GM18508 (cell line): ENCODE measurements at regions not wholly inside any gene's neighbourhood (a gene's known extent, or its start where the extent isn't known, plus 50 kb on each side); places are given as distances from the start of the nearest gene placed in this dataset.

Experiments used
- ATAC-seq: cut with Tn5 transposase; IDR thresholded peaks from one replicate; pipeline ENCODE4 v1.9.1; 2021; ENCODE audit warnings: moderate number of reproducible peaks; ENCODE audit not compliant: insufficient read depth, unreplicated experiment

DNA sequence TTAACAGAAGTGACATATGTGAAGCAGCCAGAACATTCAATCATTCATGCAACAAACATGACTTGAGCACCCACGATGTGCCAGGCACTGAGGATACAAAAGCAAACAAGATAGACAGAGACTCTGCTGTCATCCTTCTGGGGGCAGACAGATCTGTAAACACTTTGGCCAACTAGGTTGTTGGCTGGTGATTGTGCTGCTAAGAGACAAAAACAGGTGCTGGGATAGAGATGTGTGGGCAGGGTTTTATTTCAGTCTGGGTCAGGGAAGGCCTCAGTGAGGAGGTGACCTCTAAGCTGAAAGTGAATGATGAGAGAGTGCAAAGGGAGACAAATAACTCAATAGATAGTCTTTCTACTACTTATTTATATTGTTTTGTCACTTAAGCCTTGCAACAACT, 147.0 kb upstream of the VEPH1 start:
- ATAC-seq = no peak

DNA sequence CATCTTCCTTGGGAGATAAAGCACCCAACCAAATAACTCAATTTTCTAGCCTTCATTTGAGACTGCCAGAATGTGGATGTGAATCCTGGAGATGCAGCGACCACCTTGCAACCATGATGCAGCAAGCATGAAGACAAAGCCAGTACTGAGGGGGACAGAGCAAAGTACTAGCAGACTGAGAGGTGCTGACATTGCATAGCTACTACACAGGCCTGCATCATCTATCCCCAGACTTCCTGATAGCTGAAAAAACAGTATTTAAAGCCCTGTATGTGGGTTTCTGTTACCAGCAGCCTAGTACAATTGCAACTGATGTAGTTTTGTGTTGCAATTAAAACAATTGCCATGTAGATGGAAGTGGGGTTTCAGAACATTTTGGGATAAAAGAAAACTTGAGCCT, 146.3 kb upstream of the VEPH1 start:
- no peak for ATAC-seq

DNA sequence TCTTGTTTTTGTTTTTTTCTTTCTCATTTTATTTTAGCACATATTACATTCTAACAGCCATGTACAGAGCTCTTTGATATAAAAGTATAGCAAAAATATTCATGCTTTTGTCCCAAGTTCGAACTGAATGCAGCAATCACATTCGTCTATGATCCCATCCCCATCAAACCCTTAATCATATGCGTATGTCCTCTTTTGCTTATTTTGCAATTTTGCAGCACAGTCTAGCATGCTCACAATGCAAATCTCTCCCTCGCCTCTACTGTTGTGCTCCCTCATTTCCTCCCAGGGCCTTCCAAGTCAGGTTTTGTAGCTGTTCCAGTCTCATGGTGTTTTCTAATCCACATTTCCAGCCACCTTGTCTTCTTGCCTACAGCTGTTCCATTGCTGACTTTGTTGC, 144.6 kb upstream of the VEPH1 start:
- ATAC-seq = no peak

DNA sequence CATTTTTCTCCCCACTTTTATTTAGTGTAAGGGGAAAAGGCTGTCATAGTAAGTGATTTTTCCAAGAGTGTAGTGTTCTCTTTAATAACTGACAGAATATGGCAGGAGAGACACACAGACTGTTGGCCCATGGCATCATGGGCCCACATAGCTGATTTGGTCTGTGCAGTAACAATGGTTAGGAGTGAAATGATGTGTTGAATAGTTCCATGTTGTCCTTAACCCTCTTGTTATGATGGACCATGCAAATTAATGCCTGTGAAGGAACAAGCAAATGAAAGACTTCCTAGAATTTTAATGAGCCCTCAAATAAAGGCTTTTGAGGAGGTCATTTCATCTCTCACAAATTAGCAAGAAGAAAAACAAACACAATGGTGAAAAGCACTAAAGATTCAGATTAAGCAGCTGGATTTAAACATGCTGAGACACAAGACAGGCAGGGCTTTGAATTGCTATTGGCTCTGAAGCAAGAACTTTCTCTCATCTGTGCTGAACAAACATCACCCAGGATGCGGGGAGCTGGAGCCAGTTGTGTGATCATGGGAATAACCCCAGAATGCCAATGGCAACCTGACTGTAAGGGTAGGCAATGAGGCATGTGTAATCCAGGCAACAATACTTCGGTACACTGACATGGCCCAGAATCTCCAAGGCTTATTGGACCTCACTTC, 136.7 kb upstream of the VEPH1 start:
- no peak for ATAC-seq

DNA sequence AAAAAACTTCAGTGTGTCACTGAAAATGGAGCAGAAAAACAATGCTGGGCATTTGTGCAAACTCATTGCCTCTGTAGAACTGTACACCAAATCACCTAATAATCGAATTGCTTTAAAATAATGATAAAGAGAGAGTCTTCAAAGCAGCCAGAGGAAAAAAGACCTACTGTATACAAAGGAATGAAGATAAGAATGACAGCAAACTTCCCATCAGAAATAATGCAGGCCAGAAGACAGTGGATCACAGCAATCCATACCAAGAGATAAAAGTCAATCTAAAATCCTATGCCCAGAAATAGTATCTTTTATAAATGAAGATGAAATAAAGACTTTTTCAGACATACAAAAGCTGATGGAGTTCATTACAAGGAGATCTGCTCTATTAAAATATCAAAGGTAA, 134.7 kb upstream of the VEPH1 start:
- ATAC-seq = no peak

DNA sequence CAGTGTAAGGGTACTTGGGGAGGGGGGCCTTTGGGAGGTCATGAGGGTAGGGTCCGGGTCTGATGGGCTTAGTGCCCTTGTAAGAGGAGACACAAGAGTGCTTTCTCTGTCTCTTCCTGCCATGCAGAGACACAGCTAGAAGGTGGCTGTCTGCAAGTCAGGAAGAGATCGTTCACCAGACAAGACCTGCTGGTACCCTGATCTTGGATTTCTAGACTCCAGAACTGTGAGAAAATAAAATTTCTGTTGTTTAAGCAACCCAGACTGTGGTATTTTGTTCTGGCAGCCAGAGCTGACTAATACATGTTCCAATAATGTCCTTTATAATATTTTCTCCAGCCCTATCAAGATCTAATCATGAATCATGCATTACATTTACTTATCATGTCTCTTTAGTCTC, 130.0 kb upstream of the VEPH1 start:
- ATAC-seq = no peak

DNA sequence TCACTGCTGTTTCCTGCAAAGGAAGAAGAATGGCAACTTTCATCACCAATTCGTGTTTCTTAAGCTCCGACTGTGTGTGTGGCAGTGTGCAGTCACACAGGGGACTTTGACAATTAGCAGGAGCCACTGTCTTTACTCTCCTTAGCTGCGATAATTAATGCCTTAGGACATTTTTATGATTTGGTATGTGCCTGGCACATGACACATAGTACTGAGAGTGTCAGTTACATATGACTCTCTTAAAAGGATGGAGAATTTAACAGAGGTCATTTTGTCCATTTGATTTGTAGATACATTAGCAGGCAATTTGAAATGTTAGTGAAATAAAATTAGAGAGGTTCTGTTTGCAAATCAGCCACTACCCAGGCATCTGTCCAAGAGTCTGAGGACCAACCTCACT, 128.9 kb upstream of the VEPH1 start:
- ATAC-seq = no peak

DNA sequence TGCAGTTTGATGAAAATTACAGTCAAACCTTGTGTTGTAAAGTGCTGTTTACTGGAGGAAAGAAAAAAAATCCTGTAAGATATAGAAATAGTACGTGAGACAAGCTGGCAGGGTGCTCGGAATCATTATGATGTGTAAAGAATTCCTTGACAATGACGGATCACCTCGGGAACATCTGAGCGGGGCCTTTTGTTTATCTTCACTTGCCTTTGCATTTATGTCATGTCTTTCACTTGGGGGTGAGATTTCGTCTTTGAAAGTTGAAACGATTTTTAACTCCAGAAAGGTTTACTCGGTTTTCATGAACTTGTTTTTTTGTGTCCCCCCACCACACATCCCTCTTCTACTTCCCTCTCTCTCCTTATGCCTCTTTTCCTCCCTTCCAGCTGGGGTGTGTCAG, 128.3 kb upstream of the VEPH1 start:
- ATAC-seq = no peak

DNA sequence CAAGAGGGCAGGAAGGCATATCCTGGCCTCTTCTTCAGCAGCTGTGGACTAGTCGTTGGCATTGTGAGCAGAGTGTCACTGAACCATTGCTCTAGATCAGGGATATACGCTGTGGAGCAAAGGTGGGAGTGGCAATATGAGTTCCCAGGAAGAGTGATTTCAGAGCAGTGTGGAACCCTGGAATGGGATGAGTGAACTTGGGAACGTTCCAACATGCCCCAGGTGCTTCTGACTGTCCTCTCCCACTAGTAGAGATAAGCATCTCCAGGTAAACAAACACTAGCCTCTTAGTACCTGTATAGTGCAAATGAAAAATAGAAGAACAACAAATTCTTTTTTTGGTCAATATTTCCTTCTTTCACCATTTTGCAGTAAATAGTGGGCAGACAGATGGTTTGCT, 123.6 kb upstream of the VEPH1 start:
- ATAC-seq = no peak

DNA sequence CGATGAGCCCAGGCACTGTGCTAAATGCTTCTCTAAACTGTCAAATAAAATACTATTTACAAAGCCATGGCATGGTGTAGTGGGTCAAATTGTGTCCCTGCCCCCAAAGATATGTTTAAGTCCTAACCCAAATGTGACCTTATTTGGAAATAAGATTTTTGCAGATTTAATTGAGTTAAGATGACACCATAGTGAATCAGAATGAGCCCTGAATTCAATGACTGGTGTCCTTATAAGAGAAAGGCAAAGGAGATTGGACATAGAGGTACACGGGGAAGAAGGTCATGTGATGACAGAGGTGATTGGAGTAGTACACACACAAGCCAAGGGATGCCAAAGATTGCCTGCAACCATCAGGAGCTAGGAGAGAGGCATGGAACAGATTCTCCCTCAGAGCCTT, 121.6 kb upstream of the VEPH1 start:
- no peak for ATAC-seq

DNA sequence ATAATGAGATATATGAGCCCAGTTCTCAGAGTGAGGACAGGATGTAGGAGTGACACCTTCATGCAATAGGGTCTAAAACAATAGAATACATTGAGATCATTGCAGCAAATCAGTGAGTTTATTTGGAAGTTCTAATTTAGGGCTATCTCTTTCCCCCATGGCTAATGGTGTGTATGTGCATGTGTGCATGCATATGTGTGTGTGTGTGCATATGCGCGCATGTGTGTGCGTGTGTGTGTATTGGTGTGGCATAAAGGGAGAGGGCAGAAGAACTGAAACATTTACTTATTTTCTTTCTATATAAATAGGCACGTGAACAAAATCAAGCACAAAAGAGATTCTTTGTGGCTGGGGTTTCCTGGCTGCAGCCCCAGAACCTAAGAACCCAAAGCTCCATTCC, 115.7 kb upstream of the VEPH1 start:
- ATAC-seq = no peak

DNA sequence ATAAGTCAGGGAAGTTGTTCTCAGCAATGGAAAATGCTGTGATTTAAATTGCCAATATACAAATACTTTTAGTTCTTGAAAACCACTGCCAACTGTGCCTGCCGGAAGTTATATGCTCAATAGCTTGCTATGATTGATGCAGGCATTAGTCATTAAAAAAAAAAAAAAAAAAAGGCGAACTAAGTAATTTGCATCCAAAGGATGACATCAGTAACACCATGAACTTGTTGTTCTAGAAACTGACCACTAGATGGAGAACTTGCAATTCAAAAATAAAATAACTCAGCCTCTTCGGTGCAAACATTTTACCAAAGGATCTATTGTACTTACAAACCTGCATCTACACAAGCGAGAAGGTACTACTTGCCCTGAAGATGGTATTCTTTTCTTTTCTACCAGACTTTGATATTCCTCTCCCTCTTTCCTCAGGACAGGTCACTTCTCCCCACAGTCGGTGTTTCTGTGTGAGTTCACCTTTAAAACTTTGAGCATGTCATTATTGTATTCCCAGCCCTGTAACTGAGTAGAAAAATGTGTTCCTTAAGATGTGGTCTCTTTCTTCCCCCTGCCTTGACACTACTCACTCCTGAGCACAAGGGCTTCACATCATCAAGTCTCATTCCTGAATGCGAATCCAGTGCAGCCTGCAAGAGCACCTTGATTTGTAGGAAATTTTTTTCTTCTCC, 115.0 kb upstream of the VEPH1 start:
- ATAC-seq = peak; percentile 87

DNA sequence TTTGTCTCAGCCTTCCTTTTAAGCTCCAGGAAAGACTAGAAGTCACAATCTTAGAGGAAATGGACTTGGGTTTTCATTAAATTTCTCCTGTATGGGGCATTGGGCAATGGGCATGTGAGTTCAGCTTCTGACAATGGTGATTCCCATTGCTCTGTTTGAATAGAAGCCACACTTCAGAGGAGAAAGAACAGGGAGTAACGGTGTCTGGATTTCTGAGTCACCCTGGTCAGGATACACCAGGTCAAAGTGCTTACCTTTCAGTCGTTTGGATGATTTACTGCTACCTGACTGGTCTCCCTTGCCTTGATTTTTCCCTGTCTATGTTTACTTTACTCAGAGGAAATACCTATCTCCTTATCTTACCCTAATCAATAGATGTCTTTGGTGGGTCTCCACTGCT, 111.7 kb upstream of the VEPH1 start:
- ATAC-seq = no peak

DNA sequence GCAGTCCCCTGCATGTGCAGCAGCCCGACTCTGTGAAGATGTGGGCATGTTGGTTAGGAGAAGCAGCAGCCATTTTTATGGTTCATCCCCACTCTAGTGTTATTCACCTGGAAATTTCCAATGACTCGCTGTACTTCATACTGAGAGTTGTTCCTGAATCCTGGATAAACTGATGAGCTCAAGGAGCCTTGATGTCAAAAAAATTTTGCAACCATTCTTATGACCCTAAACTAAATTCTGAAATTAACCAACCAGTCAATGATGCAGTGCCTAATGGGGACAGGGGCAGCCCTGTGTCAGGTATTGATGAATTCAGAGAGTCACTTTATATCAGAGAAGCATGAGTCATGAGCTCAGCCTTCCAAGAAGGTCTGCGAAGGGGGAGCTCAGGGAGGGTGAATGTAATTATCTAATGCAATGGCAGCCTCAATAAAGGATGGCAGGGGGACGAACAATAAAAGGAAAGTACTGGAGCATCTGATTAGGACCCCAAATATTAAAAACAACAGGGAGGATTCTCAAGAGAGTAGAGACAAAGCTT, 108.4 kb upstream of the VEPH1 start:
- no peak for ATAC-seq

DNA sequence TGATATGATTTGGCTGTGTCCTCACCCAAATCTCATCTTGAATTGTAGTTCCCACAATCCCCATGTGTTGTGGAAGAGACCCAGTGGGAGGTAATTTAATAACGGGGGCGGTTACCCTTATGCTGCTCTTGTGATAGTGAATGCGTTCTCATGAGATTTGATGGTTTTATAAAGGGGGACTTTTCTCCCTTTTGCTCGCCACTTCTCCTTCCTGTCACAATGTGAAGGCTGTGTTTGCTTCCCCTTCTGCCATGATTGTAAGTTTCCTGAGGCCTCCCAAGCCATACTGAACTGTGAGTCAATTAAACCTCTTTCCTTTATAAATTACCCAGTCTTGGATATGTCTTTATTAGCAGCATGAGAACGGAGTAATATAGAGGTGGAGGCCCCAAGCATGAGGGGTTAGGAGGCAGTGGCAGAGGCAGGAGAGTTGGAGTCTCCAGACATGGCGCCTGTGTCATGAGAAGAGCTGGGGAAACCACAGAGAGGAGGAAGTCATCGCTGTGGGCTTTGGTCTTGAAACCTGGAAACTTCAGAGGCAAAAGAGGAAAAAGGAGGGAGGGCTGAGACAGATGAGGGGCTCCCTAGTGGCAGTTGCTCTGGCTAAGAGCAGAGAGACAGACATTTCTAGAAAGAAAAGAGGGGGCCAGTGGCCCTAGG, 107.8 kb upstream of the VEPH1 start:
- no peak for ATAC-seq

DNA sequence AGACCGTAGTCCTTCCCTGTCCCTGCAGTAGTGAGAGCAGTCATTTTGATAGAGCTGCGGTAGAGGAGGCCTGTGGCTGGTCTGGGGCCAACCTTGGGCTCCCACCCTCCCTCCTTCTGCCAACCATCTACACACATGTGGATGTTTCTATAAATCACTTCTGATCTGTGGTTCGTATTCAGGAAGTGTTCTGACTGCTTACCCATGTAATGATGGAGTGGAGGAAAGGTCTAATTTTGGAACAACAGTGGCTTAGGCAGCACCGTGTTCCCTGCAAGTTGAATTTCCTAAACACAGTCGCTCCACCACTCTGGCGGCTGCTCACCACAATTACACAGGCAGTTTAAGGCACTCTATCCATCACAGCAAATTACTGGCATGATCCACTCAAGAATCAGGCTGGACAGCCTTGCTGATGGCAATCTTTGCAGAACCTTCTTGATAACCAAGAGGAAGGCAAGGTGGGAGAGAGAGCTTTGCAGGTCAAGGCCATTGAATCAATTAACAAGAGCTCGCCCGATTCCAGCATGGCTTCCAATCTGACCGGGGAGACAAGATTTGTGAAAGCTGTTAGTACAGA, 104.7 kb upstream of the VEPH1 start:
- no peak for ATAC-seq

DNA sequence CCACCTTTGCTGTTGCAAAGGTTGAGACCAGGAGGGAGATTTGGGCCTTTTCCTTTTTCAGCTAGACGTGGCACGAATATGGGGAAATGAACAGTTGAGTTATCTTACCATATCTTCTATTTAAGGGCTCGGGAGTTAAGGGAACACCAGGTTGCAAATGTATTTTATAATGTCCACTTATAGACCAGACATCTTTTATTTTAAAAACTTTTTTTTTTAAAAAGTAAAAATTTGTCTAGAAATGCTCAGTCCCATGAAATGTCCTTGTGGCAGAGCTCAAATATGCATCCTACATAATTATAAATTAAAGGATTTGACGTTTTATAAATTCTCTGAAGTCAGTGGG, 103.6 kb upstream of the VEPH1 start:
- no peak for ATAC-seq

DNA sequence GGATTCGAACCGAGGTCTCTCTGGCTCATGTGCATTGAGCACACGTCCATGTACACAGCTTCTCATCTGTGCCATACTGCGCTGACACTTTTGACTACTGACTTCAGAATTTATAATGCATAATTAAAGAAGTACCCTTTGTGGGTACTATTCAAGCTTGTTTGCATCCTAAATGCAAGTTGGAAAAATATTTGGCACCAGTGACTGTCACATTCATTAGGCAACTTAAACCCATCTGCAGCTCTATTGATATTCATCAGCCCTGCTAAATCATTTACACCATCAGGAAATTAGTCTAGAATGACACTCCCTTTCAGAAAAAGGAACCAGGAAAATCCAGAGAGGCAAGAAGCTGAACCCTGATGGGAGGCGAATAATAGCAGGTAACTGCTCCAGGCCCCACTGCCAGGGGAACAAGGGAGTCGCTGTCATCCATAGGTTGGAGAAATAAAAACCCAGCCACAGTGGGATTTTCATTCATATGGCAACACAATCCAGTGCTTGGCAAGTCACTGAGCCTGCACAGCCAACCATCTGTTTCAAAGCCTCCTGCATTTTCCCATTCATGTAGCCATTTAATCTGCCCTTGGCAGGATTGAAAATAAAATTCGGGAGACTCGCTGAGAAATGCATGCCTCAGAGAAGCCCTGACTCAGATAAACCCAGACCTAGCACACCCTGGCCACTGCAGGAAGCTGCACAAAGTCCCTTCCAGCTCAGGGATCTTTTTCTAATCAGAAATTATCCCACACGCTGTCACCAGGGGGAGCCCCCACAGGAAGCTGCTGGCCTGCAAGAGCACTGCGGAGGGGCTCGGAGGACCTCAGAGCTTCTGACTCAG, 103.0 kb upstream of the VEPH1 start:
- ATAC-seq = peak; percentile 98

DNA sequence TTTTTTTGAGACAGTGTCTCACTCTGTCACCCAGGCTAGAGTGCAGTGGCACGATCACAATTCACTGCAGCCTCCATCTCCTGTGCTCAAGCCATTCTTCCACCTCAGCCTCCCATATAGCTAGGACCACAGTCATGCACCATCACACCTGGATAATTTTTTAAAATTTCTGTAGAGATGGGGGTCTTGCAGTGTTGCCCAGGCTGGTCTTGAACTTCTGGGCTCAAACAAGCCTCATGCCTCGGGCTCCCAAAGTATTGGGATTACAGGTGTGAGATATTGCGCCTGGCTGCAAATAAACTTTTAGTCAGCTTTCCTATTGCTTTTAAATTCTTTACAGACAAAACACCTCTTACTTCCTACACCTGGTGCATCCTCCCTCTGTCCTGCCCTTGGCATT, 102.1 kb upstream of the VEPH1 start:
- no peak for ATAC-seq

DNA sequence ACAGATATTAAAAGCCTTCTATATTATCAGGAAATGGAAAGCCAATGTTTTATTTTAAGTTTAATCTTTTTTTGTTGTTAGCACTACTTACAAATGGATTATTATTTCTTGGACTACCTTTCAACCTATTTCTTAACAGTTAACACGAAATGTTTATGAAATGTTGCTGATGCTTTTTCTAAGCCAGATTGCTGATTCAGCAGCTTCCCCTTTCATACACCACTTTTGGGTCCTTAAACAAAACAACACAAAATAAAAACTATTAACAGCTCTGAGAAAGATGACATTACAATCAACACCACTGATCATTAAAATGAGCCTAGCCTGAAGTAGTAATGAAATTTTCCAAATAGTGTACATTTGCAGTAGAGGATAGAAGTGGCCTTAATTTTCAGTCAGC, 99.2 kb upstream of the VEPH1 start:
- ATAC-seq = no peak
